ENCODE measurements at regions not wholly inside any gene's neighbourhood (a gene's known extent, or its start where the extent isn't known, plus 50 kb on each side); places are given as distances from the start of the nearest gene placed in this dataset.
"Not testable (repeated sequence)": the region's sequence is repeated elsewhere in the genome, so short reads cannot be mapped to it uniquely, and the experiment has no call there.

DNA sequence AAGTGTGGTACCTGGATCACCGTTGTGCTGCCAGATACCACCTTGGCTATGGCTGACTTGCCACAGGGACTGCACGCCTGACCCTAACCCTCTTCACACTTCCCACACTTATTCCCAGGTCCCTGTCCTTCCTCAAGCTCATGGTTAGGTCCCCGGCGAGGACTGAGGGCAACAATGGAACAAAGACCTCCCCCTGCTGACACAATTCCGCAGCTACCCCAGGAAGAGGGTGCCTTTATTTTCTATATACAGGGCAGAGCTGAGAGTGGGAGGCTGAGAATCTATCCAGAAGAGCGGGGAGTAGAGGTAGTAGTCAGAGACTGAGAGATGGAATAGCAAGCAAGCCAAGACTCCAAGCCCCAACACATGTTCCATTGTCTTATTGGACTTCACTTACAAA lies 118.1 kb upstream of the SEM1 start:
- DNase-seq (ENCODE audit: low spot score), result no peak

DNA sequence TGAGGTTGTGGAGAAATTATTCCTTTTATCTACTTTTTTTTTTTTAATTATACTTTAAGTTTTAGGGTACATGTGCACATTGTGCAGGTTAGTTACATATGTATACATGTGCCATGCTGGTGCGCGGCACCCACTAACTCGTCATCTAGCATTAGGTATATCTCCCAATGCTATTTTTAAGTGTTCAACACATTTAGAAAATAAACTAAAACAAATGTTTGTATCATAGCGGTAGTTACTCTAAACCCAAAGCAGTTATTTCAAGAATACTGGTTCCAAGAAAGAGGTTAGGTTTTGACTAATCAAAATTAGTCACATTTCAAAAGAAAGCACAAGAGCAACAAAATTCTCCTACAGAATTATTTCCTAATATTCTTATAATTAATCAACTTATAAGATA lies 119.5 kb upstream of the SEM1 start:
- DNase-seq (ENCODE audit: low spot score), result not testable (repeated sequence)

DNA sequence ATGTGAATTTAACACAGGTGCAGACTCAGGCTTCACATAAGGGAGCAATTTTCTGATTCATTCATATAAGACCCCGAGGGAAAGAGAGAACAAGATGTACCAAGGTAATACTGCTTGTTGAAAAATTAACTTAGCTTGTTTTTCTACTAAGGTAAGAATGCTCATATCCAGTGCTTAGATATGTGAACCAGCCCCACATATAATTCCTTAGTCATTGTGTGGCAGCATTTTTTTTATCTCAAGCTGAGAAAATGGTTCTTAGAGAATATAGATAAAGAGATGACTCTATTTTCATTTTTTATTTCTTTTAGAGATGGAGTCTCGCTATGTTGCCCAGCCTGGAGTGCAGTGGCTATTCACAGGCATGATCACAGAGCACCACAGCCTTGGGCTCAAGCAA lies 121.8 kb upstream of the SEM1 start:
- no peak for DNase-seq (ENCODE audit: low spot score)

DNA sequence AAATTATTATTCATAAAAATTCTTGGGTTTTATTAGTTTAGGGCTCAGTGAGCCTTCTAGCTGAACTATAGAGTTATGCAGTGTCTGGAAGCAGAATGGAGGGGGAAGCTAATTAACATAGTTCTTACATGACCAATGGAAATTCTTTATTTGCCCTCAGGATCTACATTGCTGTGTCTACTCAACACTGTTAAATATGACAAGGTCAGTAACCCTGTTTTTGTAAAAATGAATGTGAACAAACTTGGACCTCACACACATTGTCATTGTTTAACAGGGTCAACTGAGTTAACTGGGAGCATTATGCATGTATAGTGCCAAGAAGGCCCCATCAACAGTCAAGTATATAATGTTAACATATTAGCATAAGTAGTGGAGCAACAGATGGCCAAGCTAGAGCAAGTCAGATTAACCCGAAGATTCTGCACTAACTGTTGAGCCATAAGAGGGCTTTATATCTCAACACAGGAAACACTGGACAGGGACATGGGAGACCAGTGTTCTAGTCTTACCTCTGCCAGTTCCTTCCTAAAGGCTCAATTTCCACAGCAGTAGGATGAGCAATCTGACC lies 122.5 kb upstream of the SEM1 start:
- no peak for DNase-seq (ENCODE audit: low spot score)

DNA sequence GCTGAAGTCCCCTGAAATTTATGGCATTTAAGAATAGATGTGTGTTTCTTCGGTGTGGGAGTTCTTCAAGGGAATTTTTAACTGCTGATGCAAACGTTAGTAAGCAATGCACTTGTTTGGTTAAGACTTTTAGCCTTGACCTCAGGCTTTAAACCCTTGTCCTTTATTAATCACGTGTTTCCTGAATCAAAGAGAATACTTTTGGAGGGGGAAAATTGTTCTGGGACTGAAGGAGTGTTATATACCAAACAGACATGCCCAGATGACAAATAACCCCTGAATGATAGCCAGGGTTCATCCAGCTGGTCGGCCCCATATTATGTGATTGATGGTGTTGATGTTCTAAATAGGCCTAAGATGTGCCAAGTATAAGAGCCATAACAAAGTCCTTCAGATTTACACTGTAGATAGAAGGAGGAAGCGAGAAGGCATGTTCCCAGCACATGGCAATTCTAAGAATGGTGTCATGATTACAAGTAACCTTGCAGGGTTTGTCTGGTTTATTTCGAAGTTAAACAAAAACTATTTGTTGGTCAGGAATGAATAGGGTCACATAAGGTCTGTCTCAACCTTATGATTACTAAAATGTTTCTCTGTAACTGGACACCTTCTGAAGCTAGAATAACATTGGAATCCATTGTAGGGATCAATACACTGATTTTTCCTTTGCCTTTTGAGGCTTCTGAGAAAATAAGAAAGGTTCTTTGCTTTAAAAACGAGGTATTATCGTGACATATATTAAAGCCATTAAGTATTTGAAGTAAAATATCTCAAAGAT lies 124.2 kb upstream of the SEM1 start:
- DNase-seq (ENCODE audit: low spot score), result no peak

DNA sequence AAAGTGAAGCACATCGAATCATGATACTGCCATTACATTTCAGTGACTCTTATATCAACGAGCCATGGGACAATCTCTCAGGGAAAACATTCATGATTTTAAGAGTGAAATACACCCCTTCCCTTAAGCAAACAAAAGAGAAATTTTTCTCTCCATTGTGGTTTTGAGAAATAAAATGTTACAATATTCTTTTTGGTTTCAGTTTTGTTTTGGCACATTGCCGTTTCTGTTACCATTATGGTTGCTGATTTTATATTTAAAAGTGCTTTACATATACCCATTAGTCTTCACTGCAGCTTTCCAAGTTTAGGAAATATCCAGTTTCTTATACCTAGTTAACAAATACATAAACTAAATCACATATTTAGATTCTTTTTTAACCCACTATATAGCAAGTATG lies 126.8 kb upstream of the SEM1 start:
- no peak for DNase-seq (ENCODE audit: low spot score)

DNA sequence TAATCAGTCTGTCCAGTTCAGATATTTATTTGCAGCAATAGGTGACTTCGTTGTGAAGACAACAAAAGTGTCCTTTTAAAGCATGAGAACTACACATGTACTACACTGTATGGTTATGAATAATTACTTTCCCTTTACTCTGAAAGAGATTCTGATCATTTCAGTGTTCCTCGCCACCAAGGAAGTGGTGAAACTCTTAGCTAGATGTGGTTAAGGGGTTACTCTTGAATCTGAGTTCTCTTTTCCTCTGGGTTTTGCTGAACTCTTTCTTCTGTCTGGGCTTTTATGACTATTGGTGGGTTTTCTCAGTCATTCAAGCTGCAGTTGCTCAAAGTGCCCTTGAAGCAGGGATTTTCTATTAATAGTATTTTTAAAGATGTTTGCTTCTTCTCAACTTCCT lies 127.9 kb upstream of the SEM1 start:
- DNase-seq (ENCODE audit: low spot score), result no peak

DNA sequence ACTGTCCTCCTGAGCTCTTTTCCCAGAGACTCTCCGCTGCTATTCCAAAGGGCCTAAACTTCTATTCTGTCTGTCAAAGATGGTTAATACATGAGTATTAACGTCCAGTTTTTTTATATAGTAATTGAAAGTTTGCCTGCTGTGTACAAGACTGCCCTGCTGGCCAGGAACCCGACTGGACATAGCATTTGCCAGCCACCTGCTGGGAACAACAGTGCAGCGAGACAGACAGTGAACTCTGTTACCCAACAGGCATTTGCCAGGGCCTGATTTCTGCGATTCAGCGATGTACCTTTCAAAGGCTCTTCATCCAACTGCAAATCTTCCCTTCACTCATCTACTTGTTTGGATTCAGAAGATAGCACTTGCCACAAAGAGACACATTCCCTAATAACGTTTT lies 128.8 kb upstream of the SEM1 start:
- DNase-seq (ENCODE audit: low spot score), result no peak

DNA sequence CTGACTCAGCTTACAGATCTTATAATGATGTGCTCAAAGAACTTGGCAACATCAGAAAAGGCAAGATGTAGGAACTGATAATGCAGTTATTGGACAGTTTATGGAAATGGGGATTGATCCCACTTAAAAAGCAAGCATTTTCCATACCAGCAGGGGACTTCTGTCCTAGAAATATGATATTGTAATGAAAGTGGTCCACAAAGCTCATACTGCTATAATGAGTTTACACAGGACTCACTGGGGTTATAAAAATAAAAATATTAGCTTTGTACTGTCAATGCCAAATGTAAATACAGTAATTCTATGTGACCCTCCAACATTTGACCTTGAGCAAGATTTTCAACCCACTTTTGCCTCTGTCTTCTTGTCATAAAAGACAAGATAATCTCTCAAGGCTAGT lies 145.5 kb upstream of the SEM1 start:
- no peak for DNase-seq (ENCODE audit: low spot score)

DNA sequence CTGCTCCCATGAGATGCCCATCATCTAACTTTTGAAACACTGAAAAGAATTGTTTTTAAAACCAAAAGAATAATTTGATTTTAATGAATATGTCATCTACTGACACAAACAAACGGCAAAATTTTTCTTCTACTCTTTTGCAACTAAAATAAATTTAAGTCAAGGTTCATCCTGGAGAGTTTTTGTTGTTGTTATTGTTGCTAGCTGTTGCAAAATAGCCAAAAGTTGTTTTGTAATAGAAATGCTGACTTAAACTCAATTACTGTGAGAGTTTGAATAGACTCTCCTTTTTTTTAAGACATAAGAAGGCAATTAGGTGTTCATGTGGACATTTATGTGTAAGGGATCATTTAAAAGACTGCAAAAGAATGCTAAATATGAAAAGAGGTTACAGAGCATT lies 146.0 kb upstream of the SEM1 start:
- DNase-seq (ENCODE audit: low spot score), result no peak

DNA sequence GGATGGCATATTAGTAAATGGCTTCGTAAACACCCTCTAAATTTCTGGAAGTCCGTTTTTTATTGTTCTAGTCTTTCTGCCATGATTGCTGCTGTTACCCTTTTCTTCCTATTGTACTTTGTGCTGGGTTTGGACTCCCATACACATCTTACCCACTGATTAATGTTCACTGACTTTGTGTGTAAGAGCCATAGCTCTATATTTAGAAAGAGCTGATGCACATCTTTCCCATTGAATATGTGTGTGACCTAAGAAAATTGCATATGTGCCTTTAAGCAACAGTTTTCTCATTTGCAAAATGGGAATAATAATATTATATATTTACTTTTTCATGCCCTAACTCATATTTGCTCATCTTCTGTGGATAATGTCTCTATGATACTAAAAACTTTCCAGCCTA lies 135.8 kb upstream of the DLX6 start:
- no peak for DNase-seq (ENCODE audit: low spot score)

DNA sequence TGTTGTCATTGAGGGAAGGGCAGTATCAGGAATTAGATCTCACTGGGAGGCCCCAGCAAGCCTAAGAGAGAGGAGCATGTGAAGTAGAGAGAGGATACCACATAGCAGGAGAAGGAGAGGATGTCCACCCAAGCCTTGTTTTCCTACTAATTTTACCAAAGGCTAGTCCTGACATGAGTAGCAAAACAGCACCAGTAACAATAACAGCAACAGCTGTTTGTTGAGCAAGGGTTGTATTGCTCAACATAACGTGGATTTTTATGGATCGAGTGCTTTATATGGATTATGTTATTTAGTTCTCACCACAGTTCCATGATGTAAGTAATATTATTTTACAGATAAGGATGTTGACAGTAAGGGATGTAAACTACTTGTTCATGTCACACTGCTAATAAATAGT lies 135.2 kb upstream of the DLX6 start:
- no peak for DNase-seq (ENCODE audit: low spot score)

DNA sequence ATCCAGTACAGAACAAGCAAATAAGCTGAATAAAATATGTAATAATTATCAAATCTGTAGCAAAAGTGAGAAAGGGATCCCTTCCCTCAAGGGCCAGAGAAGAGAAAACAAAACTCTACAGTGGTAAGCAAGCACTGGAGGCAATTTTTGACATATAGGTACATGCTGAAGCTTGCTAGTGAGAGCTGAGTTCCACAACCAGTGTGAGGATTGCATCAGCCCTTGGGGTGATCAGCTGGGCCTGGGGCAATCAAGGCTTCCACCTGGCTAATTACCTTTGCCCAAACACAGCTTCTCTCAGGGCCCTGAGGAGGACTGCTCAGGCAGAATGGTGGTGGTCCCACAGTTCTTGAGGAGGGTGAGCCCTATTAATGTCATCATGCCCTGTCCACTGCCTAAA lies 134.4 kb upstream of the DLX6 start:
- DNase-seq (ENCODE audit: low spot score), result no peak

DNA sequence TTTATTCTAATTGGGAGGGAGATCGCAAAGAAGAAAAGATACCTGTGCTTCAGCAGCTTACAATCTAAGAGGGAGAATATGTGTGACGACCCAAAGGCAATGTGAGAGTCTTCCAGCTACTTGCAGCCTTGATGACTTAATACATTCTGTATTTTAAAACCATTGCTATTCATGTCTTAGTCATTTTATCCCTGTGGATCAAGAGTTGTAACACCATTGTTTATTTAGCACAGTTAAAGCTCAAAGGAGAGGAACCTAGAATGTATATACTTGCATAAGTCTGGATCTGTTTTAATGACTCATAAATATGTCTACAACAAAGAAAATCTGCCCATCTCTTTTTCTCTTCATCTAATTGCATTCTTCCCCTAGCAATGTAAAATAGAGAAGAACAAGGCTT lies 117.9 kb upstream of the DLX6 start:
- no peak for DNase-seq (ENCODE audit: low spot score)

DNA sequence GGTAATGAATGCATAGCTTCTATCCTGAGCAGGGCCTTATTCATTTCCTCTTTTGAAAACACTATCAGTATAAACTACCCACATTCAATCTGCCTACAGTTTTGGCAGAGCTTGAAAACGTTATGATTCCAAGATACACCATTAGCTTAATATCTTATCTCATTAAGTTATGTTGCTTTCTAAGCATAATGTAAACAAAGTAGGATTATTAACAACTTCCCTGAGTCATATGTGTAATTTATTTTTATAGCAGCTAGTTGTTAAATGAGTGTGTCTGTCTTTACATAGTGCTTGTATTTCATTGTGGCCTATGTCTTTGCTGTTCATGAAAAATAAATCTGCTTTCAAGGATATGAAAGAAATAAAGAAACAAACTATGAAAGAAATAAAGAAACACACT lies 106.2 kb upstream of the DLX6 start:
- DNase-seq (ENCODE audit: low spot score), result no peak

DNA sequence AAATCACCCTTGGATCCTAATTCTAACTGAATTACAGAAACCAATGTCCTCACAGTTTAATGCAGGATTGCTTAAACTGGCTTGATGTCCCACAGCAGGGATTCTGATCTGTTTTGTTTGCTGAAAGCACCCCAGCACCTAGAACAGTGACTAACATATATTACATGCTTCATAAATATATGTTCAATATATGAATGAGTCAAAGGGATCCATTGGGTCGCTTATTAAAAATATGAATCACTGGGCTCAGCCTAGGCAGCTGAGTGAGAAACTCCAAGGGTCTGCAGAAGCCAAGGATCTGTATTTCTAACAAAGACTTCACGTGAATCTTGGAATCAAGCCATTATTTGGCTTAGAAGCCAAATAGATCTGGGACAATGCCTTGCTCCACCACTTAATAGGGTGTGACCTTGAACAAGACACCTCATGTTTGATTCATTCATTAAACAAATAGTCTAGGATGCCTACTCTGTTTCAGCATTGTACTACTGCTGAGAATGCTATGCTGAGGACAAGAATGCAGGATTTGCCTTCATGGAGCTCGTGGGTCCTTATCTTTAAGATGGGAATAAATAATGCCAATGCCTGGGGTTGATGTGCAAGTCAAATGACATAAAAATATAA lies 103.4 kb upstream of the DLX6 start:
- DNase-seq (ENCODE audit: low spot score), result no peak

DNA sequence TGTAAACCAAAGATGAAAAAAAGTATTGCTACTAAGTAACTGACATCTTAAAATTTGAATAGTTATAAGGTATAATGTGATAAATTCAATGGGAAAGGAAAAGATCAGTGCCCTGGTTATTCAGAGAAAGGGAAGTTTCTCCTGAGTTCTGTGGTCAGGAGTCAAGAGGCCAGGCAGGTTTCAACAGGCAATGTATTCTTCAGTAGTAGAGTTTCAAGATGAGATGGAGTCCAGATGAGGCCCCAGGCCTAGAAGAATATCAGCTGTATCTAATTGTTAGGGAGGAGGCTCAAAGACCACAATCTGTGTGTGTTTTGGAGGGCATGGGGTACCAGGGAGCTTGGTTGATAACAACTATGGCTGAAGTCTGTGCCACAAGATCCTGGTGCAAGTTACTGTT lies 101.4 kb upstream of the DLX6 start:
- DNase-seq (ENCODE audit: low spot score), result no peak

DNA sequence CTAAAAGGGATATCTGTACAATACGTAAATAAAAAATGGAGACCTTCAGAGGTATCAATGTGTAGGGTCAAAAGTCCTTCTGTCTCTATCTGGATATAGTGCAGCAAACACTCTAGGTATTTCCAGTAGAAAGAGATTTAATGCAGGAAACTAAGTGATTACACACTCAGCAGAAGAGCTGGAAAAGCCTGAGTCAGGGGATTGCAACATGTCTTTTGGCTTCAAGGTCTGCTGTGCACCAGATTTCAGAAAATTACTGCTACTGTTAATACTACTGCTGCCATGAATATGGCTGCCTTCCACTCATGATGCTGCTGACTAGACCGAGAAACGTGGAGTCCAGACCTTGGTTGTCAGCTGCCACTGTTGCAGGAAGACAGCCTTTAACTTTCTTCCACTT lies 94.9 kb upstream of the DLX6 start:
- DNase-seq (ENCODE audit: low spot score), result no peak

DNA sequence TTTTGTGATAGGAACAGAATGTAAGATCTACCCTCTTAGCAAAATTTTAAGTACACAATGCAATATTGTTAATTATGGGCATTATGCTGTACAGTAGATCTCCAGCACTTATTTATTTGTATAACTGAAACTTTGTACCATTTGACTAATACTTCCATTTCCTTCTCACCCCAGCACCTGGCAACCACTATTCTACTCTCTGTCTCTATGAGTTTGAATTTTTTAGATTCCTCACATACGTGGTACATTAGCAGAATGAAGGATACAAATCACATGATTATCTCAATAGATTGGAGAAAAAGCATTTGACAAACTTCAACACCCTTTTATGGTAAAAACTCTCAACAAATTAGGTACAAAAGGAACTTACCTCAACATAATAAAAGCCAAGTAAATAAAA lies 90.3 kb upstream of the DLX6 start:
- no peak for DNase-seq (ENCODE audit: low spot score)

DNA sequence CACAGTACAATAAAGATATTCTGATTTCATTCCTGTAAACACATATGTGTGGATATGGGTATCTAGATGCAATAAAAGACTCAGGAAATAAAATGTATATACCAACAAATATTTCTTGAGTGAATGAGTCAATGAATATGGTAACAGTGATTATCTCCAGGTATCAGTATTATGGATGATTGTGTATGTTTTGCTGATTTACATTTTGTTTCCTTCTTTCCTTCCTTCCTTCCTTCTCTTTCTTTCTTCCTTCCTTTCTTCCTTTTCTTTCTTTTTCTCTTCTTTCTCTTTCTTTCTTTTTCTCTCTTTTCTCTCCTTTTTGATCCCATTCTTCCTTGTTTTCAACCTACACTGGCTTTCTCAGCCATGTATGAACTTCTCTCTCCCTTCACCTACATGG lies 85.3 kb upstream of the DLX6 start:
- DNase-seq (ENCODE audit: low spot score), result no peak

DNA sequence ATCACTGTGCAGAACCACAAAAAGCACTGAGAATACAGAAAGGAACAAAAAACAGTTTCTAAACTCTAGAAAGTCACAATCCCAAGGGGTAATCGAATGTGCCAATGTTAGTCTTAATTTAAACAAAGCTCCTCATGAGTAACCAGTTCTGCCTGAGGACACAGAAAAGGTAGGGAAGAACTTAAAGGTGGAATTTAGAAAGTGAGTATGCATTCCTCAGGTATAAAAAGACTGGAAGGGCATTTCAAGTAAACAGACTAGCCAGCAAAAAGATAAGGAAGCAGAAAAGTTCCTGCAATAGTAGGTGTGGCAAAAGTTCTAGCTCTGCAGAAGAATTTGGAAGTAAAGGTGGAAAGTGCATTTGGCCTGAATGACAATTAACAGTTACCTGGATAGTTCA lies 84.6 kb upstream of the DLX6 start:
- DNase-seq (ENCODE audit: low spot score), result no peak

DNA sequence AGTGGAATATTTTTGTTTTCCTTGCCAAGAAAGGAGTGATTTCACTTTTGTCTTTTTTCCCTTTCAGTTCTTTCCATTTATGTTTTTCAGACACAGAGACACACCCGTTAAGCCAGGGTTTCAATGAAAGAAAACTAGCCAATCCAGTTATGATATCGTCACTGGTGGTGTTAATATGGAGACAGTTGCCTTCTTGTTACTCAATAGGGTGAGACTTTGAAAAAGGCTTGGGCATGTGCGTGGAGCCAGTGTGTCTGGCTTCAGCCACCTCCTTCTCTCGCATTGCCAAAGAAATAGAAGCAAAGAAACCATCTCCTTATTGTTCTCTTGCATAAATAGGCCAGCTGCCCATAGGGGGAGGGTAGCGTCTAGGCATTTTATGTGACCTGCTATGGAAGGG lies 84.1 kb upstream of the DLX6 start:
- DNase-seq (ENCODE audit: low spot score), result no peak

DNA sequence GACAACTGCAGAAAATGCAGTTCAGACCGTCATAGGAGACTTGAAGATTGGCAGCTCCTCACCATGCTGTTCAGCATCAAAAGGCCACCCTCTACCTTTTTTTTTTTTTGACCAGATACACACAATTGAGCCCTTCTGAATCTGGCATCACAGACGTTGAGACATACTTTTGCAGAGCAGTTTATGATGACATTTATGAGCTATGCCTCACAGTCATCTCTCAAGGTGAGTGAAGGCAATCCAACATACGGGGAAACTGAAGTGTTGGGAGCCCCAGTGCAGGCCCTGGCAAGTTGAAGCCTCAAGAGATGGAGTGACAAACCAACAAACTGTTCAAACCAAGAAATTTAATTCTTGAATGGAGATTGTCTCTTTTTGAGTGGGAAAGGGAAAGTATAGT lies 83.6 kb upstream of the DLX6 start:
- DNase-seq (ENCODE audit: low spot score), result no peak

DNA sequence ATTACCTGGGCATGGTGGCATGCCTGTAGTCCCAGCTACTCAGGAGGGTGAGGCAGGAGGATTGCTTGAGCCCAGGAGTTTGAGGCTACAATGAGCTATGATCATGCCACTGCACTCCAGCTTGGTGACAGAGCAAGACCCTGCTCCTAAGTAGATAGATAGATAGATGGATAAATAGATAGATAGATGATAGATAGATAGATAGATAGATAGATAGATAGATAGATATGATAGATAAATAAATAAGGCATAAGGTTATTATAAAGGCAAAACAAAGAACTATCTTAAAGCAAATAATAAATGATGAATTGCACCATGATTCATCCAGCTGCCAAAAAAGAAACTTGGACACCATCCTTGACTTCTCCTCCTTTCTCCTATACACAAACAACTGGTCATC lies 82.0 kb upstream of the DLX6 start:
- not testable (repeated sequence) for DNase-seq (ENCODE audit: low spot score)
